MM.1S (cell line): ENCODE measurements at regions not wholly inside any gene's neighbourhood (a gene's known extent, or its start where the extent isn't known, plus 50 kb on each side); places are given as distances from the start of the nearest gene placed in this dataset.

Experiments
- EZH2 ChIP-seq: fragments of 300-600 bp; sonication (generic); optimal IDR thresholded peaks from 2 replicates; pipeline ENCODE3; 2017; ENCODE audit warnings: low read depth, mild to moderate bottlenecking, antibody characterized with exemption, low read length, mixed read lengths
- TF ChIP-seq, protein P1 (sequence below): fragments of 300-600 bp; sonication (generic); IDR thresholded peaks from 2 replicates; pipeline ENCODE4 v1.5.1; 2016; ENCODE audit warnings: antibody characterized with exemption, low read length, mixed read lengths

DNA sequence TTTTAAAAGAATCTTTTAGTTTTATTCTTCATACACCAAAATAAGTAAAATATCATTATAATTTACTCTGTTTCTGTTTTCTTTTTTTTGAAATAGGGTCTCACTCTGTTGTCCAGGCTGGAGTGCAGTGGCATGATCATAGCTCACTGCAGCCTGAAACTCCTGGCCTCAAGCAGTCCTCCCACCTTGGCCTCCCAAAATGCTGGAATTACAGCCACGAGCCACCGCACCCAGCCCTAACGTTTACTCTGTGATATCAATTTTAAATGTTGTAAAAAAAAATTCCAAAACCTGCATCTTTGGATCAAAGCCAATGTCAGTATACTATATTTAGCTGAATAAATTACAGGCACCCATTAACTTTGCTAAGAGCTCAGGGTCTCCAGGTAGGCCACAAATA, 437.1 kb upstream of the USP15 start:
- TF ChIP-seq, protein P1, sequence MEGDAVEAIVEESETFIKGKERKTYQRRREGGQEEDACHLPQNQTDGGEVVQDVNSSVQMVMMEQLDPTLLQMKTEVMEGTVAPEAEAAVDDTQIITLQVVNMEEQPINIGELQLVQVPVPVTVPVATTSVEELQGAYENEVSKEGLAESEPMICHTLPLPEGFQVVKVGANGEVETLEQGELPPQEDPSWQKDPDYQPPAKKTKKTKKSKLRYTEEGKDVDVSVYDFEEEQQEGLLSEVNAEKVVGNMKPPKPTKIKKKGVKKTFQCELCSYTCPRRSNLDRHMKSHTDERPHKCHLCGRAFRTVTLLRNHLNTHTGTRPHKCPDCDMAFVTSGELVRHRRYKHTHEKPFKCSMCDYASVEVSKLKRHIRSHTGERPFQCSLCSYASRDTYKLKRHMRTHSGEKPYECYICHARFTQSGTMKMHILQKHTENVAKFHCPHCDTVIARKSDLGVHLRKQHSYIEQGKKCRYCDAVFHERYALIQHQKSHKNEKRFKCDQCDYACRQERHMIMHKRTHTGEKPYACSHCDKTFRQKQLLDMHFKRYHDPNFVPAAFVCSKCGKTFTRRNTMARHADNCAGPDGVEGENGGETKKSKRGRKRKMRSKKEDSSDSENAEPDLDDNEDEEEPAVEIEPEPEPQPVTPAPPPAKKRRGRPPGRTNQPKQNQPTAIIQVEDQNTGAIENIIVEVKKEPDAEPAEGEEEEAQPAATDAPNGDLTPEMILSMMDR = no peak
- no peak for TF ChIP-seq EZH2
